Inflammatory macrophage treated with lipopolysaccharide for 1 hour (primary cell): ENCODE measurements at regions not wholly inside any gene's neighbourhood (a gene's known extent, or its start where the extent isn't known, plus 50 kb on each side); places are given as distances from the start of the nearest gene placed in this dataset.

Experiments used
- DNase-seq, 2 donors: peaks; one replicate each; pipeline ENCODE4 v3.0.0-alpha.2; 2020 to 2022

DNA sequence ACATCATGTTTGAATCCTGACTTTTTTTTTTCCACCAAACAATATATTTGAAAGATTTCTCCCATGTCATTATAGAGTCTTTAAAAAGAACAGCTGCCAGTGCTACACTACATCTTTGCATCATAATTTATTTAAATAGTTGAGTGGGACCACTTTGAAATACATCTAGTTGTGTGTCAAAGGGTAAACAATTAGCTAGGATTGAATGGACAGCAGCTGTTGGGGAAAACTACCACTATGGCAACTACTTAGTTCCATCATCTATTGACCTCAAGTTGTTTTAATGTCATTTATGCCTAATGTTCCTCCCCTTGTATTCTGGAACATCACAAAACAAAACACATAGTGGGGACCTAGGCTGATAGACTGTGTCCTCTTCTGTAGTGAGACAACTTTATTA is 985.1 kb downstream of the SORCS1 start:
- no peak for DNase-seq

DNA sequence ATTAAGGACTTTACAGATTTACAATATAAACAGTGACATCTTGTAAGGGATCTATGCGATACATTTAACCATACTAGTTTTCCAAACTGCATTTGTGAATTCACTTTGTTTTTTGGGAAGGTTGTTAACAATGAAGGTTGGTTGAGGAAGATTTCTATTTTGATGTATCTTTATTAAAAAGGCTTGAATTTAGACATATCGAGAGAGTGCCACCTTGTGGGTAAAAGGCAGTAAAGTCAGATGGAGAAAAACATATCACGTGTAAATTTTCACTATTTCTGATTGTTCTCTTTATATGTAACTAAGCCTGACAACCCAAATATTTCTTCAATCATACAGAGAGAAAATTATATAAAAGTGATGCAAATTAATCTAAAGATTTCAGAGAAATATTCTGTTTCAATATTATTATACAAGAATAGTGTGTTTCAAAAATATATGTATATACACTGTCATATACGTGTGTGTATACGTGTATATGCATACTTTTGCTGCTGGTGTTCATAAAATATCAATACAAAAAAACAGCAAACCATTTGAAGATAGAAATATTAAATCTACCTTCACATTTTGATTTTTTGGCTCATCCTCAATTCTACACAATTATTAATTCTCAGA is 988.6 kb downstream of the SORCS1 start:
- no peak for DNase-seq

- no peak for DNase-seq
These were observed 990.7 kb downstream of the SORCS1 start for GRCh38 chr10:106173838-106174237.

- DNase-seq = no peak
These were observed 995.3 kb downstream of the SORCS1 start for GRCh38 chr10:106169241-106169640.

GRCh38 chr10:106167946-106168345 is 996.6 kb downstream of the SORCS1 start:
- DNase-seq = no peak

DNA sequence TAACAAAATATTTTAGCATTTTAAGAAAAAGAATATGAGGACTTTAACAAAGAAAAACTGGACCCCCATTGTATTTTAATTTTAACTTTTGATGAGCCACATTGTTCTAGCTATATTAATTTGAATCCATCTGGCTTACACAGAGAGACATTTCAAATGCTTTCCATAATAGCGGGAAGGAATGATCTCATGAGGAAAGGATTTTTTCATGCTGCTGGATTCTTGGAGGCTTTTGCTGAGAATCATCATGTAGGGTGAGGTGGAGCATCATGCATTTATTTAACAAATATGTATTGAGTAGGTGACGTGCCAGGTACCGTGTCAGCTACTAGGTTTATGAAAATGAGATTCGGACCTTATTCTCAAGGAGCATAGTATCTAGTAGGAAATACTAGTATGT is 1006.3 kb downstream of the SORCS1 start:
- no peak for DNase-seq

GRCh38 chr10:106147021-106147420 is 1017.5 kb downstream of the SORCS1 start:
- no peak for DNase-seq

- DNase-seq = no peak
These were observed 1024.6 kb downstream of the SORCS1 start for GRCh38 chr10:106139915-106140314.

DNA sequence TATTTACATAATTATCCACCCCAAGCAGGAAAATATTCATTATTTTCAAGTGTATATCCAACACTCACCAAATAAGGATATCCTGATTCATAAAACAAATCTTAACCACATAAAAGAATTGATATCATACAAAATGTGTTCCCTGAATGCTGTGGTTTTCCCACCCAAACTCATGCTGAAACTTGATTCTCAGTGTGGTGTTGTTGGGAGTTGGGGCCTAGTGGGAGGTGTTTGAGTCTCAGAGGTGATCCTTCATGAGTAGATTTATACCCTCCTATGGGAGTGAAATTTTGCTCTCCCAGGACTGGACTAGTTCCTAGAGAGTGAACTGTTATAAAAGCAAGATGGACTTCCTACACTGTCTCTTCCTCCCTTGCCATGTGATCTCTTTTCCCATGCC is 1028.3 kb downstream of the SORCS1 start:
- no peak for DNase-seq

- no peak for DNase-seq
These were observed 1030.0 kb downstream of the SORCS1 start for GRCh38 chr10:106134326-106135000.

DNA sequence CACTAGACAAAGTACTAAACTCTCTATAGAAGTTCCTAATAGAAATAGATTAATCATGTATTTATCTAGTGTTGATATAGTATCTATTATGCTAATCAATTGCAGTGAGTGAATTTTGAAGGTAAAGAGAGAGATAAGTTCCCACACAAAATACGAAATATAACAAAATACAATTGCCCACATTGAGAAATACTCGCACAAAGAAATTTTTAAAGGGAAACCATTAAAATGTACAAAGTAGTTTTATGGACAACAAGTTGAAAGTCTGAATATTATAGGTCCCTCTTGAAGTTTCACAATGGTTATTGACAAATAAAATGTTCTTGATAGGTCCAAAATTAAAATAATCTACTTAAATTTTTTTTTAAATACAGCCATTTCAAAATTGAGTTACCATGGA is 1031.1 kb downstream of the SORCS1 start:
- DNase-seq = no peak

- no peak for DNase-seq
These were observed 1031.5 kb downstream of the SORCS1 start for GRCh38 chr10:106132956-106133355.

- DNase-seq = no peak
These were observed 1049.8 kb downstream of the SORCS1 start for GRCh38 chr10:106114656-106115186.

GRCh38 chr10:106111246-106111645 is 1053.3 kb downstream of the SORCS1 start:
- DNase-seq = no peak

GRCh38 chr10:106107706-106108105 is 1056.8 kb downstream of the SORCS1 start:
- no peak for DNase-seq

DNA sequence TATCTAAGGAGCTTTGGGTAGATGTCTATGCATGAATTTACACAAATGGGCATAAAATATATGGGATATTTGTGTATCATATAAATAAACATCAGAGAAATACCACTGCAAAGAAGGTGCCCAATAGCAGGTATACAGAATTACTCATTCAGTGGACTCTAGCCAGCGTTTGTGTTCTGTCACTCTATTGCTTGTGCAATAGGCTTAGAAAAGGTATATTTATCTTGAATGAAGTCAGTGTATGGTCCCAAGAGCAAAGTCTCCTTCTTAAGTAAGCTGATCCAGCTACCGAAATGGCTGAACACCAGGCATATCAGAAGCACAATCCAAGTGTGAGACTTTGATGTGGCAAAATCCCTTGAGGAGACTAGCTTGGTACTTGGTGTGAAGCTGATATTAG is 1058.4 kb downstream of the SORCS1 start:
- no peak for DNase-seq

GRCh38 chr10:106089855-106090254 is 1074.7 kb downstream of the SORCS1 start:
- no peak for DNase-seq

GRCh38 chr10:106086391-106086790 is 1078.1 kb downstream of the SORCS1 start:
- DNase-seq = no peak

GRCh38 chr10:106083572-106083971 is 1080.9 kb downstream of the SORCS1 start:
- DNase-seq = no peak

GRCh38 chr10:106082865-106083264 is 1081.6 kb downstream of the SORCS1 start:
- DNase-seq = no peak

GRCh38 chr10:106078895-106079576 is 1085.5 kb downstream of the SORCS1 start:
- no peak for DNase-seq

GRCh38 chr10:106076496-106076895 is 1088.0 kb downstream of the SORCS1 start:
- no peak for DNase-seq

DNA sequence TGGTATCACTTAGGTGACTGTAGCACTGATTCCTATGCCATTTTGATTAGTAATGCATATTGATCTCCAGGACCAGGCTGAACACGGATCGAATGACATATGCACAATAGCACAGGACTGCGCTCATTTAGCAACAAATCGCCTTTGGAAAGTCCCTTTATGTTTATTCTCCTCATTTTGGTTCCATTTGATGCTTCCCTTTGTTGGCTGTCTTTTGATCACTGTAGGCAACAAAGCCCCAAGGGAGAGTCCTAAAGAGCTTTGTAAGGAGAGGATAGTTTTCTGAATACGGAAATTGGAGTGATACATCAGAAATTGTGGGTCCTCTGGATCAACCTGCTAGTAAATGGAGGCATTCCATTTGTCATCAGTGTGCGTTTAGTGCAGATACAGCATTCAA is 1111.4 kb downstream of the SORCS1 start:
- no peak for DNase-seq

DNA sequence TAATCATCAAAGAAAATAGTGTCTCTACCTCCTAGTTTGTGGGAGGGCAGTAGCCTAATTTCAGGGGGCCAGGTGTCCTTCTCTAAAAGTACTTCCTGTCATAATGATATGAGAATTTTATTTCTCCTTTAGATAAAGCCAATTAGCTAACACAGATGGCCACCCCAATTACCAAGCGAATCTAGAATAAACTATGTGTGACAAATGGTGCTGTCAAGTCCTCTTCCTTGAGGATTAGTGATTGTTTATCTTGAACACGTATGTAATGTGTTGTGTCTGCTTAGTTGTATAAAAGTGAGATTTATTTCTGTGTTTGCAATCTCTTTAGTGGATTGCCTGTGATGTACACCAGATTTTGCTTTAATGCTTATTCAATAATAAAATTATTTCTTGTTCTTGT is 1120.0 kb downstream of the SORCS1 start:
- no peak for DNase-seq
